DMS114 treated with DMSO at 0.1 percent for 48 hours (cell line): ENCODE measurements at regions not wholly inside any gene's neighbourhood (a gene's known extent, or its start where the extent isn't known, plus 50 kb on each side); places are given as distances from the start of the nearest gene placed in this dataset.
"Not testable (repeated sequence)": the region's sequence is repeated elsewhere in the genome, so short reads cannot be mapped to it uniquely, and the experiment has no call there.

Experiments
- DNase-seq: peaks from one replicate; lab custom pipeline; 2025; ENCODE audit not compliant: unreplicated experiment; lab: John Stamatoyannopoulos, UW

DNA sequence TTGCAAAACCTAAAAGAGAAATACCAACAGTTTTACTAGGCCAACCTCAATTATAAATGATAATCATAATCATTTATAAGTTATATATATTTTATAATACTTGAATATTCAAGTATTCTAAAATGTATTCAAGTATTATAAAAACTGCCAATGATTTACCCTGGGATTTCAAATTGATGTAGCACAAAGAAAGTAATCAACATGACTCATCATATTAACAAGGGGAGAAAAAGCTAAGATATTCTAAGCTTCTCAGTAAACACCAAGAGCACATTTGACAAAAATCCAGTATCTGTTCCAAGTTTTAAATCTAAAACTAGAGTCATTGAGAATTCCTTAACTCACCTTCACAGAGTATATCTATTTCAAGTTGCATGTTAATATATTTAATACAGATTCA is 56.1 kb downstream of the CAPZA3 start:
- DNase-seq, result no peak

- DNase-seq, result no peak
These were observed 59.7 kb downstream of the CAPZA3 start for GRCh38 chr12:18797604-18798003.

DNA sequence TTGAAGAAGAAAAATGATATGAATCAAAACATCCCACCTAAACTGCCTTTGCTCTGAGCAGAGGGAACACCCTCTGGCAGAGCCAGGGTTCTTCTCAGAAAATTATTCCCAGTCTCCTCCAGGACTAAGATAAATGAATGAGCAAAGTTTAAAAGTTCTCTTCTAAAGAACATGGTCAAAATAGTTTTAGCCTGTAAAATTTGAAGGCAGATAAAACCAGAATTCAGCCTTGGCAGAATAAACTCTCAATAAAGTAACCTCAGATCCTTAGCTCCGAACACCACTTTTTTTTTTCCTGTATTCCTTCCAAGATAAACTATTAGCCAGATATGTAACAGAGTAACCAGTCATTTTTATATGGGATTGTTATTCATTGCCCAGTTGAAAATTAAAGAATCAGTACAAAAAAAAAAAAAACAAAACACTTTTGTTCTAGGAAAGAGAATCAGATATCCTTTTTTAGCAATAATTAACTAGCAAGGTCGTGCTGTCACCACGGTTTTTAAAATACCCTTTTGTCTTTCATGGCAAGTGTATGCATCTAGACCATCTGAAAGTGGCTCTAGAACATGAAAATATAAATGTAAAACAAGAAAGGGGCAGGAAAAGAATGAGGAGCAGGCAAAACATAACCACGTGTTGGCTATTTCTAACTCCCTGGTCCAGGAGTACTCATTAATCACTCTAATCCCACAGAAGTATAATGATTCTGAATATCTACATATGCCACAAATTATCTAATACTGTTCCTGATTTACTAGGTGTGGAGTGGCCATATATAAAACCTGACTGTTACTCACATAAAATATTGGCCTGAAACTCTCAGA is 60.8 kb downstream of the CAPZA3 start:
- no peak for DNase-seq

GRCh38 chr12:18799561-18799960 is 61.6 kb downstream of the CAPZA3 start:
- no peak for DNase-seq

GRCh38 chr12:18805516-18806248 is 67.8 kb downstream of the CAPZA3 start:
- DNase-seq, result no peak

DNA sequence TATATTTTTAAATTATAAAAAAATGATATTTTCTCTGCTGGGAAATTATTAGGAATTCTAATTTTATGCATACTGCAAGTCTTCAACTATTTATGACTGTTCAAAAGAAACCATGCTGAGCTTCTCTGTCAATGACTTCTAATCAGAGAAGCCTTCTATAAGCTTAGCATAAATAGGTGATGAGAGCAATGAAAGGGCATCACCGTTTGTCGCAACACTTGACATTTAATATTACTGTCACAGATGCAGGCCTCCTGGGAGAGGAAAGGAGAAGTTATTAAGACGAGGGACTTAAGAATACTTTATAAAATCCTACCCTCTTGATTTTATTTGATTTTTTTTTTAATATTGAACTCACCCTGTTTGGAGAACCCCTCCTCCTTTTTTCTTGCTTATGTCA is 69.8 kb downstream of the CAPZA3 start:
- no peak for DNase-seq

GRCh38 chr12:18808221-18808620 is 70.3 kb downstream of the CAPZA3 start:
- no peak for DNase-seq

DNA sequence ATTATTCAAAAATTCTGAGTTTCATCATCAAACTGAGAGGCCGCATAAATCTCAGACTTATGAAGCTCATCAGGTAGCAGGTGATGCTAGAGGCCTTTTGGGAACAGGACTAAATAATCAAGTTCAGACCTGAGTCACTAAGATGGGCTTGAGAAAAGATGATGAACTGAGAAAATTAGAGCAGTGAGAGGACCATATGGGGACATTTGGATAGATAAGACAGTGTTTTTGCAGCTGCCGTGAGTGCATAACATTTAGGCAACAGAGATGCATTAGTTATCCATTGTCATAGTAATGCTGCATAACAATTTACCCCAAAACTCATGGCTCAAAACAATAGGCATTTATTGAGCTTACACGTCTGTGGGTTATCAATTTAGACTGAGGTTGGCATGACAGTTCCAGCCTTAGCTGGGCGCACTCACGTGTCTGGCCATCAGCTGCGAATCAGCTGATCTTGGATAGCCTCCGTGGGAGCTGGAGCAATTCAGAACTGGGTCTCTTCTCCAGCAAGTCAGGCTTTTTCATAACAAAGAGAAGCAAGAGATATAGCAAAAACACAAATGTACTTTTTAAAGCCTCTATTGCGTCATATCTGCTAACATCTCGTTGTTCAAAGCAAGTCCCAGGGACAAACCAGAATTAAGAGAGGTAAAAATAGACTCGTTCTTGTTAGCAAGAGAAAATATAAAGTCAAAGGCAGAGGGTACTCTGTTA is 72.8 kb downstream of the CAPZA3 start:
- no peak for DNase-seq

DNA sequence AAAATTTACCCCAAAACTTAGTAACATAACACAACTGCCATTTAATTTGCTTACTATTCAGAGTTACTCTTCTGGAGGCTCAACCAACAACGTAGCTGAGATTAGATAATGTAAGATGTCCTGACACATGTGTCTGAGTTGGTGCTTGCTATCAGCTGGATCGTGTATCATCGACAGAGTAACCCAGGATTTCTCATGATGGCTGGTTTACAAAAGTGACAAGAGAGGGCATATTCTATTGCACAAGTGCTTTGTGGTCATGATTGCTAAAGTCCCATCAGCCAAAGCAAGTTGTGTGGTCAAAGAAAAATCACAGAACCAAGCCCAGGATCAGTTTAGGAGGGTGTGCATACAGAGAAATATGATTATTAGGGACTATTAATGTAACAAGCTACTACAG is 73.4 kb downstream of the CAPZA3 start:
- no peak for DNase-seq

DNA sequence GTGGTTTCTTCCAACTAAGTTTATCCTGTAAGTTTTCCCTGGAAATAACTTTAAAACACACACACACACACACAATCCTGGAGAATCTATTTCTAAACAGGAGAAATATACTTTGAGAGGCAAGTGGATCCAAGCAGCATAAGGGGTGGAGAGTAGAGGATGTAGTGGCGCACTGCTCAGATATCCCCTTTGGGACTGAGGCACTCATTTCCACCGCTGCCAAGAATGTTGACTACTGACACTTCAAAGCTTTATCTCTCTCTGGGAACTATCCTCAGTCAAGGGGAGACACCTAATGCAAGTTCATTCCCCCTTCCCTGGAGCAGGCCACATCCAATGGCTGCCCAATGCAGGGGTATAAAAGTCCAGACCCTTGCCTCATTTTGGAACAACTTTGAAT is 75.8 kb downstream of the CAPZA3 start:
- DNase-seq, result no peak

- DNase-seq, result no peak
These were observed 80.8 kb downstream of the CAPZA3 start for GRCh38 chr12:18818579-18819268.

DNA sequence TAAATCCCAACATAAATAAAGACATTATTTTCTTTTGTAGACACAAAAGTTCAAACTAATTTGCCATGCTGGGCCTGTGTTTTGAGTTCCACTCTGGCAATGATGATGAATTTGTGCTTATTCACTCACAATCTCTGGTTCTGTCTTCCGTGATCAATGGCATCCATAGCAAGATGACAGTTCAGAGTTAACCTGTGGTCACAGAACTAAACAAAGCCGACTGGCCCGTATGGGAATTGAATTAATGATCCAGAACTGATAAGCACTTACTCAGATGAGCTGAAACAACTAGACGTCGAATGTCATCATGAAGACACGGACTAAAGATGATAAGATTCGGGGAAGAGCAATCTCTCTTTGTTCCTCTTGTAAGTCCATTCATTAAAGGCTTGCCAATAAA is 81.6 kb downstream of the CAPZA3 start:
- no peak for DNase-seq

DNA sequence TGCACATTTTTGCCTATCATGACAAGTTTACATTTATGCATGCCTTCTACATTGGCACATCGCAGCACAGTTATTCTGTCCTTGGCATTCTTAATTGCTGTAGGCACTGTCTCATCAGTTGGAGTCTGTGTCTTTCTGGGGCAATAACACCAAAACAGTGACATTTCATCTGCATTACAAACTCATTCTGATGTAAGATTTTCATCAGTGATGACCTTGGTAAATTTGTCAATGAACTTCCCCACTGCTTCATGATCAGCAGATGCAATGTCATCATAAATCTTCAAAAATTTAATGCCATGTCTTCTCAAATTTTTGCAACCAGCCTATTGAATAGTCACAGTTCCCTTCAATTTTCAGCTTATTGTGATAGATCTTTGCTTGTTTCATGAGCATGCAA is 85.5 kb downstream of the CAPZA3 start:
- DNase-seq, result no peak

- DNase-seq, result no peak
These were observed 86.4 kb downstream of the CAPZA3 start for GRCh38 chr12:18824287-18824686.

- DNase-seq, result no peak
These were observed 87.2 kb downstream of the CAPZA3 start for GRCh38 chr12:18825138-18825537.

GRCh38 chr12:18827913-18828312 is 90.0 kb downstream of the CAPZA3 start:
- DNase-seq, result no peak

DNA sequence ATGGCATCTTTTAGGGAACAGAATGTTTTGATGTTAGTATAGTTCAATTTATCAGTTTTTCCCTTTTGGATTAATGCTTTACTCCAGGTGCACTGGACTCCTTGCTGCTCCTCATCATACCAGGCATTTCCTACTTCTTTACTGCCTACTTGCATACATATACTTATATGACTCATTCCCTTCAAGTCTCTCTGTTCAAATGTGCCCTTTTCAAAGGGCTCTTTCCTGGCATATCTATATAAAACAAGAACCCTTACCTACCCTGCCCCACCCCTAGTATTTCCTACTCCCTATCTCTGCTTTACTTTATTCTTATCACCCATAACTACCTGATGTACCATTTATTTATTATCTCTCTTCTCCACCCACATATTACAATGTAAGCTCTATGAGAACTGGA is 90.6 kb downstream of the CAPZA3 start:
- DNase-seq, result no peak

- no peak for DNase-seq
These were observed 91.1 kb downstream of the CAPZA3 start for GRCh38 chr12:18828987-18829386.

DNA sequence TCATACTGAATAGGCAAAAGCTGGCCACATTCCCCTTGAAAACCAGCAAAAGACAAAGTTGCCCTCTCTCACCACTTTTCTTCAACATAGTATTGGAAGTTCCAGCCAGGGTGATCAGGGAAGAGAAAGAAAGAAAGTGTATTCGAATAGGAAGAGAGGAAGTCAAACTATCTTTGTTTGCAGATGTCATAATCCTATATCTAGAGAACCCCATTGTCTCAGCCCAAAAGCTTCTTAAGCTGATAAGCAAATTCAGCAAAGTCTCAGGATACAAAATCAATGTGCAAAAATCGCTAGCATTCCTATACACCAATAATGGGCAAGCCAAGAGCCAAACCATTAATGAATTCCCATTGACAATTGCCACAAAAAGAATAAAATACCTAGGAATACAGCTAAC is 95.0 kb downstream of the CAPZA3 start:
- not testable (repeated sequence) for DNase-seq

- no peak for DNase-seq
These were observed 99.1 kb downstream of the CAPZA3 start for GRCh38 chr12:18837025-18837424.

GRCh38 chr12:18837505-18837904 is 99.6 kb downstream of the CAPZA3 start:
- DNase-seq, result no peak
